ENCODE measurements at regions not wholly inside any gene's neighbourhood (a gene's known extent, or its start where the extent isn't known, plus 50 kb on each side); places are given as distances from the start of the nearest gene placed in this dataset.

GRCh38 chr13:97069050-97069815 lies 75.0 kb upstream of the OXGR1 start:
- DNase-seq (no peak), ATAC-seq (no peak)
- intact Hi-C loops (cut with DNase I), result no loop called here
- no peaks in the 10 kb centered on the region for H3K4me1 ChIP-seq
- WGBS, 2 donors, result 68 to 76% methylated on average over 8 of the region's 8 CpGs
- TF ChIP-seq CTCF (IDR thresholded peaks at IDR 0.05), result no peak
- TF ChIP-seq POLR2A (IDR thresholded peaks at IDR 0.05), result no peak
- H3K9me3 ChIP-seq, result no peaks in the 10 kb centered on the region
- H3K27ac ChIP-seq, result no peak overlapping the region
- no peak overlapping the region for H3K4me3 ChIP-seq
- no peaks in the 10 kb centered on the region for H3K27me3 ChIP-seq
- no peaks in the 10 kb centered on the region for H3K36me3 ChIP-seq (replicated peaks in 1 of 2; ENCODE audit: insufficient read depth in 1 of 2, low read depth in 2 of 2)

GRCh38 chr13:97072297-97072696 lies 78.0 kb upstream of the OXGR1 start:
- WGBS, 2 donors, result 37 to 43% methylated on average over 2 of the region's 2 CpGs
- H3K27me3 ChIP-seq, result no peaks in the 10 kb centered on the region
- ATAC-seq (no peak), DNase-seq (no peak)
- H3K9me3 ChIP-seq, result no peaks in the 10 kb centered on the region
- no peaks in the 10 kb centered on the region for H3K36me3 ChIP-seq (replicated peaks in 1 of 2; ENCODE audit: insufficient read depth in 1 of 2, low read depth in 2 of 2)
- no peak overlapping the region for H3K27ac ChIP-seq
- no peaks in the 10 kb centered on the region for H3K4me1 ChIP-seq
- TF ChIP-seq CTCF (IDR thresholded peaks at IDR 0.05), result no peak
- intact Hi-C loops (cut with DNase I), result no loop called here
- no peak overlapping the region for H3K4me3 ChIP-seq

- TF ChIP-seq CTCF (IDR thresholded peaks at IDR 0.05), result no peak
- TF ChIP-seq POLR2A (IDR thresholded peaks at IDR 0.05), result no peak
These were observed 80.3 kb upstream of the OXGR1 start for GRCh38 chr13:97074618-97075017.

GRCh38 chr13:97076898-97077297 lies 82.6 kb upstream of the OXGR1 start:
- DNase-seq (peak in 1 of 4 donors; percentile 9), ATAC-seq (no peak)
- Histone ChIP-seq H3K4me3 (no peak overlapping the region), H3K27ac (peak overlapping the region in 1 of 4 donors; percentile 22), H3K4me1 (no peaks in the 10 kb centered on the region), H3K36me3 (replicated peaks in 1 of 2; ENCODE audit: insufficient read depth in 1 of 2, low read depth in 2 of 2) (no peaks in the 10 kb centered on the region), H3K27me3 (no peaks in the 10 kb centered on the region), H3K9me3 (no peaks in the 10 kb centered on the region)
- intact Hi-C loops (cut with DNase I), result no loop called here
- TF ChIP-seq POLR2A (IDR thresholded peaks at IDR 0.05) (no peak), CTCF (IDR thresholded peaks at IDR 0.05) (no peak)
- WGBS, 2 donors, result 68 to 83% methylated on average over 9 of the region's 9 CpGs

More at GRCh38 chr13:97074618-97075017, 80.3 kb upstream of the OXGR1 start:
- Histone ChIP-seq H3K4me1 (no peaks in the 10 kb centered on the region), H3K27me3 (no peaks in the 10 kb centered on the region), H3K27ac (no peak overlapping the region), H3K4me3 (no peak overlapping the region), H3K9me3 (no peaks in the 10 kb centered on the region), H3K36me3 (replicated peaks in 1 of 2; ENCODE audit: insufficient read depth in 1 of 2, low read depth in 2 of 2) (no peaks in the 10 kb centered on the region)
- ATAC-seq (no peak), DNase-seq (no peak)
- intact Hi-C loops (cut with DNase I), result no loop called here
- 41 to 43% methylated on average over 1 of the region's 1 CpG for WGBS, 2 donors

GRCh38 chr13:97077341-97077740 lies 83.1 kb upstream of the OXGR1 start:
- Histone ChIP-seq H3K9me3 (no peaks in the 10 kb centered on the region), H3K27me3 (no peaks in the 10 kb centered on the region), H3K4me1 (no peaks in the 10 kb centered on the region), H3K36me3 (replicated peaks in 1 of 2; ENCODE audit: insufficient read depth in 1 of 2, low read depth in 2 of 2) (no peaks in the 10 kb centered on the region), H3K4me3 (no peak overlapping the region), H3K27ac (peak overlapping the region in 1 of 4 donors; percentile 22)
- no peak for TF ChIP-seq POLR2A (IDR thresholded peaks at IDR 0.05)
- TF ChIP-seq CTCF (IDR thresholded peaks at IDR 0.05), result no peak
- DNase-seq, result no peak
- 51 to 69% methylated on average over 1 of the region's 1 CpG for WGBS, 2 donors
- intact Hi-C loops (cut with DNase I), result no loop called here
- no peak for ATAC-seq
